ENCODE measurements at regions not wholly inside any gene's neighbourhood (a gene's known extent, or its start where the extent isn't known, plus 50 kb on each side); places are given as distances from the start of the nearest gene placed in this dataset.

GRCh38 chr12:78697817-78698415 lies 166.7 kb upstream of the SYT1 start:
- in situ Hi-C loops (cut with MboI; ENCODE audit: low sequenced_read_pairs, unreplicated experiment): no loop called here
- no peak for DNase-seq (ENCODE audit: low spot score)
- TF ChIP-seq, protein P1, sequence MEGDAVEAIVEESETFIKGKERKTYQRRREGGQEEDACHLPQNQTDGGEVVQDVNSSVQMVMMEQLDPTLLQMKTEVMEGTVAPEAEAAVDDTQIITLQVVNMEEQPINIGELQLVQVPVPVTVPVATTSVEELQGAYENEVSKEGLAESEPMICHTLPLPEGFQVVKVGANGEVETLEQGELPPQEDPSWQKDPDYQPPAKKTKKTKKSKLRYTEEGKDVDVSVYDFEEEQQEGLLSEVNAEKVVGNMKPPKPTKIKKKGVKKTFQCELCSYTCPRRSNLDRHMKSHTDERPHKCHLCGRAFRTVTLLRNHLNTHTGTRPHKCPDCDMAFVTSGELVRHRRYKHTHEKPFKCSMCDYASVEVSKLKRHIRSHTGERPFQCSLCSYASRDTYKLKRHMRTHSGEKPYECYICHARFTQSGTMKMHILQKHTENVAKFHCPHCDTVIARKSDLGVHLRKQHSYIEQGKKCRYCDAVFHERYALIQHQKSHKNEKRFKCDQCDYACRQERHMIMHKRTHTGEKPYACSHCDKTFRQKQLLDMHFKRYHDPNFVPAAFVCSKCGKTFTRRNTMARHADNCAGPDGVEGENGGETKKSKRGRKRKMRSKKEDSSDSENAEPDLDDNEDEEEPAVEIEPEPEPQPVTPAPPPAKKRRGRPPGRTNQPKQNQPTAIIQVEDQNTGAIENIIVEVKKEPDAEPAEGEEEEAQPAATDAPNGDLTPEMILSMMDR (IDR thresholded peaks at IDR 0.05; ENCODE audit: borderline replicate concordance, control extremely low read depth, extremely low read depth, insufficient read depth, missing control alignments): no peak

DNA sequence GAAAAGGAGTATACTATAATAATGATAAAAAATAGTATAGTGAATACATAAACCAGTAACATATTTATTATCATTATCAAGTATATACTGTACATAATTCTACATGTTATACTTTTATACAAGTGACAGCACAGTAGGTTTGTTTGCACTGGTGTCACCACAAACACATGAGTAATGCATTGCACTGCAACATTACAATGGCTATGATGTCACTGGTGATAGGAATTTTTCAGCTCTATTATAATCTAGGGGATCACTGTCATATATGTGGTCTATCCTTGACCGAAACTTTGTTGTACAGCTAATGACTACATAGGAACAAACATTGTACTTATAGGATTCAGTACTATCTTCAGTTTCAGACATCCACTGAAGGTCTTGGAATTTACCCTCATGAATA lies 165.8 kb upstream of the SYT1 start:
- DNase-seq (ENCODE audit: low spot score): no peak
- TF ChIP-seq, protein P1 (IDR thresholded peaks at IDR 0.05; ENCODE audit: borderline replicate concordance, control extremely low read depth, extremely low read depth, insufficient read depth, missing control alignments): no peak
- in situ Hi-C loops (cut with MboI; ENCODE audit: low sequenced_read_pairs, unreplicated experiment): no loop called here

DNA sequence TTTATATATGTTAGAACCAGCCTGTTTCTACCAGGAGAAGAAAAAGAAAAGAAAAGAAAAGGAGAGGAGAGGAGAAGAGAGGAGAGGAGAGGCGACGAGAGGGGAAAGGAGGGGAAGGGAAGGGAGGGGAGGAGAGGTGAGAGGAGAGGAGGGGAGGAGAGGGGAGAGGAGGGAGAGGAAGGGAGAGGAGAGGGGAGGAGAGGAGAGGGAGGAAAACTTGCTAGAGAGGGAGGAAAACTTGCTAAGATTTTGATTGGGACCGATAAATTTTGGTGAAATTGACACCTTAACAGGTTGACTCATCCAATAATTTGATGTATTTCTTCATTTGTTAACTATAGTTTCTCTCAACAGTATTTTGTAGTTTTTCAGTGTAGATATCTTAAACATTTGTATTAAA lies 164.0 kb upstream of the SYT1 start:
- in situ Hi-C loops (cut with MboI; ENCODE audit: low sequenced_read_pairs, unreplicated experiment): no loop called here
- no peak for DNase-seq (ENCODE audit: low spot score)
- TF ChIP-seq, protein P1 (IDR thresholded peaks at IDR 0.05; ENCODE audit: borderline replicate concordance, control extremely low read depth, extremely low read depth, insufficient read depth, missing control alignments): no peak

DNA sequence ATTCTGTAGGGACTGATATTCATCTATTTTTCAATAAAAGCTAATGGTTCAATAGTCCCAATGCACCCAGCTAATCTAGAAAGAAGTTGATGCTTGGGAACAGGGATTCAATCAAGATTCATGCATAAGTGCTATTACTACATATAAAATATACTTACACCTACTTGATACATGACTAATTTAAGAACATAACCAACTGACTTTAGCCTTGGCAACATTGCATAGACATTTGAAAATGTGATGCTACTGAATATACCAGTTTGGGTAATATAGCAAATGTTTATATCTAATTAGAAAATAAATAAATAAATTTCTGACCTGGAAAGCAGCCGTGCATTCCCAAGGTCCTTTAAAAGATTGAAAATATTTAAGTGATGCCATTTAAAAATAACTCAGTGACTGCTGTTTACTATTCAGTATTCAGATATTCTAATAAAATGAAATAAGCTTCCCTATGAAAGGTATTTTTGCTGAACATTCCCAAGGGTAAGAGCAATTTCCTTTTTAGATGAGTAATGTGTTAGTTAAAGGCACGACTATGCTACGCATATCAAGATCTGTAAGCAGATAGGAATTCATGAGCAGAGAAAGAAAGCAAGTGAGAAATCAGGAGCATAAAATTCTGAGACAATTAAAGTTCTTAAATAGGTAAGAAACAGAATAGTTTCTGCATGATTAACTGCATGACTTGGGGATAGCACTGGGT lies 160.6 kb upstream of the SYT1 start:
- DNase-seq (ENCODE audit: low spot score): no peak
- TF ChIP-seq, protein P1 (IDR thresholded peaks at IDR 0.05; ENCODE audit: borderline replicate concordance, control extremely low read depth, extremely low read depth, insufficient read depth, missing control alignments): no peak
- in situ Hi-C loops (cut with MboI; ENCODE audit: low sequenced_read_pairs, unreplicated experiment): no loop called here

- DNase-seq (ENCODE audit: low spot score): no peak
- TF ChIP-seq, protein P1 (IDR thresholded peaks at IDR 0.05; ENCODE audit: borderline replicate concordance, control extremely low read depth, extremely low read depth, insufficient read depth, missing control alignments): no peak
- in situ Hi-C loops (cut with MboI; ENCODE audit: low sequenced_read_pairs, unreplicated experiment): no loop called here
Measured at GRCh38 chr12:78711954-78712353, 152.6 kb upstream of the SYT1 start.

DNA sequence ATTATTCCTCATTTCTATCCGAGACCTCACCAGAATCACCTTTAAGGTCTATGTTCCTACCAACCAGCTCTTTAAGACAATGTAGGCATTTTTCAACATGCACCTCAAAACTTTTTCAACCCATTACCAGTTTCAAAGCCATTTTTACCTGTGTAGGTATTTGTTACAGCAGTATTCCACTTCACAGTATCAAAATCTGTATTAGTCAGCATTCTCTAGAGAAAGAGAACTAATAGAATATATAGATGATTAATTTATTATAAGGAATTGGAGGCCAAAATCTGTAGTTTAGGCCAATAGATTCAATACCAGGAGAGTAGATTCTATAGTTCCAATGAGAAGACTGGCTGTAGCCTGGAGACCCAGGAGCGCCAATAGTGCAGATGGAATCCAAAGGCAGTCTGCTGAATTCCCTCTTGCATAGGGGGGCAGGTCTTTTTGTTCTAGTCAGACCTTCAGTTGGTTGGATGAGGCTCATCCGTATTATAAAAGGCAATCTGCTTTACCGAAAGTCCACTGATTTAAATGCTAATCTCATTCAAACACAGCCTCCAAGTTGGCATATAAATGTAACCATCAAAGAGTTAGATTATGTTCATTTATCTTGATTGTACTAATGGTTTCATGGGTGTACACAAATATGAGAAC lies 151.6 kb upstream of the SYT1 start:
- TF ChIP-seq, protein P1 (IDR thresholded peaks at IDR 0.05; ENCODE audit: borderline replicate concordance, control extremely low read depth, extremely low read depth, insufficient read depth, missing control alignments): no peak
- no peak for DNase-seq (ENCODE audit: low spot score)
- in situ Hi-C loops (cut with MboI; ENCODE audit: low sequenced_read_pairs, unreplicated experiment): no loop called here
